Prostate gland (tissue), 2 donors: ENCODE measurements at regions not wholly inside any gene's neighbourhood (a gene's known extent, or its start where the extent isn't known, plus 50 kb on each side); places are given as distances from the start of the nearest gene placed in this dataset.

Experiments
- DNase-seq: peaks from one replicate; pipeline ENCODE4 v3.0.0-alpha.2; 2019; ENCODE audit warnings: low spot score
- H3K27ac ChIP-seq, 2 donors: fragments of 200-600 bp; sonication (generic); 2 replicates each; pipeline ENCODE4 v1.5.1; 2017 to 2019
- H3K27me3 ChIP-seq: fragments of 200-600 bp; sonication (generic); replicated peaks from 2 replicates; pipeline ENCODE4 v1.5.1; 2019; ENCODE audit not compliant: insufficient read depth
- H3K36me3 ChIP-seq, 2 donors: fragments of 200-600 bp; sonication (generic); 1 replicate in 1 of 2; 2 replicates in 1 of 2; pipeline versions ENCODE4 v1.5.1 to v1.8.1; 2017 to 2019
- H3K4me1 ChIP-seq: fragments of 200-600 bp; sonication (generic); replicated peaks from 2 replicates; pipeline ENCODE4 v1.5.1; 2019
- H3K4me3 ChIP-seq, 2 donors: fragments of 200-600 bp; sonication (generic); 2 replicates each; pipeline ENCODE4 v1.5.1; 2017 to 2019
- H3K9me3 ChIP-seq: fragments of 200-600 bp; sonication (generic); 2 replicates; pipeline ENCODE4 v1.5.1; 2017
- POLR2A ChIP-seq: fragments of 450-650 bp; IDR thresholded peaks from one replicate; pipeline ENCODE4 v1.6.1; 2016; ENCODE audit warnings: antibody characterized with exemption, mild to moderate bottlenecking
- POLR2AphosphoS5 ChIP-seq: sonication (generic); formaldehyde crosslinking; IDR thresholded peaks from one replicate; pipeline ENCODE4 v1.6.1; 2017; ENCODE audit warnings: antibody characterized with exemption
- WGBS: methylation state at CpG from one replicate; pipeline ENCODE4 v1.1.5; 2018; 5-methylcytosine and 5-hydroxymethylcytosine counted together
- intact Hi-C: fragments of 100-400 bp; cut with DNase I; formaldehyde crosslinking; loops from one replicate; pipeline ENCODE4 v1.14.2; 2022
- TF ChIP-seq, protein P1 (sequence below), 4 experiments: fragments of 200-600 bp in 2 of 4; fragments of 450-650 bp in 2 of 4; sonication (generic) in 2 of 4; IDR thresholded peaks; 1 replicate in 3 of 4; 2 replicates in 1 of 4; pipeline ENCODE4 v1.5.1; 2016 to 2019; ENCODE audit warnings: antibody characterized with exemption in 4 of 4, mild to moderate bottlenecking in 2 of 4, moderate library complexity in 2 of 4

GRCh38 chr11:82653752-82654151 lies 79.9 kb downstream of the FAM181B start:
- no peak for DNase-seq
- 71% methylated on average over 4 of the region's 4 CpGs for WGBS
- H3K9me3 ChIP-seq: no peaks in the 10 kb centered on the region
- intact Hi-C loops: no loop called here
- H3K27ac ChIP-seq: no peak overlapping the region
- no peaks in the 10 kb centered on the region for H3K27me3 ChIP-seq
- H3K4me1 ChIP-seq: no peaks in the 10 kb centered on the region
- H3K4me3 ChIP-seq: no peak overlapping the region
- no peaks in the 10 kb centered on the region for H3K36me3 ChIP-seq
- no peak for TF ChIP-seq POLR2AphosphoS5

- Histone ChIP-seq H3K27ac (no peak overlapping the region), H3K4me1 (no peaks in the 10 kb centered on the region), H3K36me3 (no peaks in the 10 kb centered on the region), H3K4me3 (no peak overlapping the region), H3K9me3 (no peaks in the 10 kb centered on the region), H3K27me3 (no peaks in the 10 kb centered on the region)
- intact Hi-C loops: no loop called here
- DNase-seq: no peak
- 24% methylated on average over 3 of the region's 3 CpGs for WGBS
- TF ChIP-seq POLR2AphosphoS5 (no peak), POLR2A (no peak)
- TF ChIP-seq, protein P1, sequence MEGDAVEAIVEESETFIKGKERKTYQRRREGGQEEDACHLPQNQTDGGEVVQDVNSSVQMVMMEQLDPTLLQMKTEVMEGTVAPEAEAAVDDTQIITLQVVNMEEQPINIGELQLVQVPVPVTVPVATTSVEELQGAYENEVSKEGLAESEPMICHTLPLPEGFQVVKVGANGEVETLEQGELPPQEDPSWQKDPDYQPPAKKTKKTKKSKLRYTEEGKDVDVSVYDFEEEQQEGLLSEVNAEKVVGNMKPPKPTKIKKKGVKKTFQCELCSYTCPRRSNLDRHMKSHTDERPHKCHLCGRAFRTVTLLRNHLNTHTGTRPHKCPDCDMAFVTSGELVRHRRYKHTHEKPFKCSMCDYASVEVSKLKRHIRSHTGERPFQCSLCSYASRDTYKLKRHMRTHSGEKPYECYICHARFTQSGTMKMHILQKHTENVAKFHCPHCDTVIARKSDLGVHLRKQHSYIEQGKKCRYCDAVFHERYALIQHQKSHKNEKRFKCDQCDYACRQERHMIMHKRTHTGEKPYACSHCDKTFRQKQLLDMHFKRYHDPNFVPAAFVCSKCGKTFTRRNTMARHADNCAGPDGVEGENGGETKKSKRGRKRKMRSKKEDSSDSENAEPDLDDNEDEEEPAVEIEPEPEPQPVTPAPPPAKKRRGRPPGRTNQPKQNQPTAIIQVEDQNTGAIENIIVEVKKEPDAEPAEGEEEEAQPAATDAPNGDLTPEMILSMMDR (IDR thresholded peaks at IDR 0.05): no peak
Observed at GRCh38 chr11:82639251-82639650, 94.4 kb downstream of the FAM181B start.

GRCh38 chr11:82636615-82637014 lies 97.0 kb downstream of the FAM181B start:
- no peaks in the 10 kb centered on the region for H3K27me3 ChIP-seq

GRCh38 chr11:82634091-82634490 lies 99.6 kb downstream of the FAM181B start:
- Histone ChIP-seq H3K36me3 (no peaks in the 10 kb centered on the region), H3K27ac (no peak overlapping the region), H3K4me3 (no peak overlapping the region), H3K9me3 (no peaks in the 10 kb centered on the region), H3K27me3 (no peaks in the 10 kb centered on the region), H3K4me1 (no peaks in the 10 kb centered on the region)
- intact Hi-C loops: no loop called here
- no peak for TF ChIP-seq POLR2A
- 73% methylated on average over 2 of the region's 2 CpGs for WGBS
- DNase-seq: no peak

More at GRCh38 chr11:82636615-82637014, 97.0 kb downstream of the FAM181B start:
- H3K4me3 ChIP-seq: no peak overlapping the region
- H3K4me1 ChIP-seq: no peaks in the 10 kb centered on the region
- TF ChIP-seq, protein P1 (IDR thresholded peaks at IDR 0.05): no peak
- TF ChIP-seq POLR2AphosphoS5: no peak
- TF ChIP-seq POLR2A: no peak
- H3K9me3 ChIP-seq: no peaks in the 10 kb centered on the region
- 40% methylated on average over 1 of the region's 1 CpG for WGBS
- no peak for DNase-seq
- H3K27ac ChIP-seq: no peak overlapping the region
- intact Hi-C loops: no loop called here
- no peaks in the 10 kb centered on the region for H3K36me3 ChIP-seq

DNA sequence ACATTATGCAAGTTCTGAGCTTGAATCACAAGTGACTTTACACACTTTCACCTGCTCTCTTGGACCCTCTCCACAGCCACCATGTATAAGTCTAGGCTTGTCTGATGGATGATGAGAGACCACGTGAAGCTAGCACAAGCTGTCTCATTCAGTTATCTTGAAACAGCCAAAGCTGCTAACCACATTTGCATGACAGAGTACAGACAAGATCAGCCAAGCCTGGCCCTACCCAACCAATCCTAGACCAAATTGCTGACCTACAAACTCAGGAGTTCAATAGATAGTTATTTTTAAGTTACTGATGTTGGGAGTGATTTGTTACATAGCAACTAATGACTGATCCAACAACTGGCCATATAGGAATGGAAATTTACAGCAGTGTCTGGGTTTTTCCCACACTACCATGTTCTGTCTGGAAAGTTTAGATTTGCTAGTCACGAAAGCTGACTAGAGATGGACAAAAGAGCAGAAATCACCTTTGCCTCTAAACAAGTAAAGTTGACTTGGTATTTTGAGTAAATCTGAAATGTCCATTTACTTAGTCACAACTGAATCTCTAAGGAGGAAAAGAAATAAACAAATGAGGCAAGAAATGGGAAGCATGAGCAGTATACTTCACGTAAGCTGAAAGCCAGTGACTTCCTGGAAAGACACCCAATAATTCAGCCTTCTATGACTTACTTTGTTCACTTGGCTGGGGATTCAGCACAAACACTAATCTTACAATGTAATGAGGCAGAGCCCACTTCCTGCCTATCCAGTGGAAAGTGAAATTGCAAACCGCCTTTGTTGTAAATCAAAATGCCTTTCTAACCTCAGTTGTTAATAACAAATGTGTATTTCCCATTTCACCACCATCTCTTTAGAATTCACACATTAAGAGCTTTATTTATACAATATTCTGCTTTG lies 101.7 kb downstream of the FAM181B start:
- Histone ChIP-seq H3K9me3 (no peaks in the 10 kb centered on the region), H3K4me3 (no peak overlapping the region), H3K27ac (no peak overlapping the region), H3K36me3 (no peaks in the 10 kb centered on the region), H3K27me3 (no peaks in the 10 kb centered on the region), H3K4me1 (no peaks in the 10 kb centered on the region)
- no peak for DNase-seq
- 42% methylated on average over 4 of the region's 4 CpGs for WGBS
- intact Hi-C loops: no loop called here
- no peak for TF ChIP-seq POLR2AphosphoS5
- TF ChIP-seq, protein P1 (IDR thresholded peaks at IDR 0.05): no peak

GRCh38 chr11:82610671-82611070 lies 123.0 kb downstream of the FAM181B start:
- Histone ChIP-seq H3K27me3 (no peaks in the 10 kb centered on the region), H3K4me1 (no peaks in the 10 kb centered on the region), H3K36me3 (no peaks in the 10 kb centered on the region), H3K9me3 (no peaks in the 10 kb centered on the region), H3K27ac (no peak overlapping the region), H3K4me3 (no peak overlapping the region)
- no peak for TF ChIP-seq POLR2AphosphoS5
- TF ChIP-seq POLR2A: no peak
- intact Hi-C loops: no loop called here
- DNase-seq: no peak
